Panc1 (cell line): ENCODE measurements at regions not wholly inside any gene's neighbourhood (a gene's known extent, or its start where the extent isn't known, plus 50 kb on each side); places are given as distances from the start of the nearest gene placed in this dataset.

Source experiments
- POLR2AphosphoS5 ChIP-seq: IDR thresholded peaks from 2 replicates; pipeline ENCODE4 v1.6.1; 2012; ENCODE audit warnings: mild to moderate bottlenecking, low read depth, low read length, moderate library complexity
- TCF7L2 ChIP-seq: IDR thresholded peaks from 2 replicates; pipeline ENCODE4 v1.6.1; 2011; ENCODE audit warnings: mild to moderate bottlenecking, low read depth, low read length, inconsistent platforms
- TF ChIP-seq, protein P1 (sequence below): fragments of 450-650 bp; IDR thresholded peaks from 2 replicates; pipeline ENCODE4 v1.5.1; 2017; ENCODE audit warnings: mild to moderate bottlenecking

DNA sequence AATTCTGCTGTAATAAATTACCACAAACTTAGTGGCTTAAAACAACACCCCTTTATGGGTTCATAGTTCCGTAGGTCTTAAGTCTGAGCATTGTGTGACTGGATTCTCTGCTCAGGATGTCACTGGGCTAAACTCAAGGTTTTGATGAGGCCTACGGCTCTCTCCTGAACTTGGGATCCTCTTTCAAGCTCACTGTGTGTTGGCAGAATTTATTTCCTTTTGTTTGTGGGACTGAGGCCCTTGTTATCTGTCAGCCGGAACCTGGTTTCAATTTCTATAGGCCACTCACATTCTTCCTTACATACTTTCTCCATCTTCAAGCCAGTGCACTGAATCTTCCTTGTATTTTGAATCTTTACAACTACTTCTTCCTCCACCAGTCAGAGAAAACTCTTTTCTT lies 290.2 kb downstream of the AKAIN1 start:
- TF ChIP-seq, protein P1, sequence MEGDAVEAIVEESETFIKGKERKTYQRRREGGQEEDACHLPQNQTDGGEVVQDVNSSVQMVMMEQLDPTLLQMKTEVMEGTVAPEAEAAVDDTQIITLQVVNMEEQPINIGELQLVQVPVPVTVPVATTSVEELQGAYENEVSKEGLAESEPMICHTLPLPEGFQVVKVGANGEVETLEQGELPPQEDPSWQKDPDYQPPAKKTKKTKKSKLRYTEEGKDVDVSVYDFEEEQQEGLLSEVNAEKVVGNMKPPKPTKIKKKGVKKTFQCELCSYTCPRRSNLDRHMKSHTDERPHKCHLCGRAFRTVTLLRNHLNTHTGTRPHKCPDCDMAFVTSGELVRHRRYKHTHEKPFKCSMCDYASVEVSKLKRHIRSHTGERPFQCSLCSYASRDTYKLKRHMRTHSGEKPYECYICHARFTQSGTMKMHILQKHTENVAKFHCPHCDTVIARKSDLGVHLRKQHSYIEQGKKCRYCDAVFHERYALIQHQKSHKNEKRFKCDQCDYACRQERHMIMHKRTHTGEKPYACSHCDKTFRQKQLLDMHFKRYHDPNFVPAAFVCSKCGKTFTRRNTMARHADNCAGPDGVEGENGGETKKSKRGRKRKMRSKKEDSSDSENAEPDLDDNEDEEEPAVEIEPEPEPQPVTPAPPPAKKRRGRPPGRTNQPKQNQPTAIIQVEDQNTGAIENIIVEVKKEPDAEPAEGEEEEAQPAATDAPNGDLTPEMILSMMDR, result no peak
- TF ChIP-seq POLR2AphosphoS5, result no peak
- no peak for TF ChIP-seq TCF7L2
